ENCODE measurements at regions not wholly inside any gene's neighbourhood (a gene's known extent, or its start where the extent isn't known, plus 50 kb on each side); places are given as distances from the start of the nearest gene placed in this dataset.
A peak's percentile ranks its signal among the peaks of the same experiment; 100 is the strongest.
"Not testable (repeated sequence)": the region's sequence is repeated elsewhere in the genome, so short reads cannot be mapped to it uniquely, and the experiment has no call there.

- DNase-seq (ENCODE audit: low read depth) = no peak
Observed at GRCh38 chr4:18479825-18480224, 458.3 kb upstream of the LCORL start.

GRCh38 chr4:18463987-18464559 is 442.5 kb upstream of the LCORL start:
- no peak for DNase-seq (ENCODE audit: low read depth)

- DNase-seq (ENCODE audit: low read depth) = no peak
Observed at GRCh38 chr4:18458465-18458864, 436.9 kb upstream of the LCORL start.

DNA sequence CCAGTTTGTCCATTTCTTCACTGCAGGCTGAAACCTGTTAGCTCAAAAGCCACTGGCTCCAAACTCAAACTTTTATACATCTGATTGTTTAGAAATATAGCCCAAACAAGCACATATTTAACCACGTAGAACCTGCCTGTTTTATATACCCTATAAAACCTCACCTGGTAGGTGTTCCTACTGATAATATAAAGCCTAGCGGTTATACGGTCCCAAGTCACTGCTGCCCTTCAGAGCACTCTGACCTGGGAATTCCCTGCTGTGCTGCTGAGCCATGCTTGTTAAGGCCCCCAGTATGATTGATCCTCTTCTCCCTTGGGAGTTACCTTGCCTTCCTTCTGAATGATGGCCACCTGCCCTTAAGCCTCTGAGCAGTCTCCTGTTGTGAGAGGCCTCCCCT is 432.8 kb upstream of the LCORL start:
- DNase-seq (ENCODE audit: low read depth) = no peak

GRCh38 chr4:18445110-18445509 is 423.6 kb upstream of the LCORL start:
- no peak for DNase-seq (ENCODE audit: low read depth)

GRCh38 chr4:18444206-18444605 is 422.7 kb upstream of the LCORL start:
- no peak for DNase-seq (ENCODE audit: low read depth)

DNA sequence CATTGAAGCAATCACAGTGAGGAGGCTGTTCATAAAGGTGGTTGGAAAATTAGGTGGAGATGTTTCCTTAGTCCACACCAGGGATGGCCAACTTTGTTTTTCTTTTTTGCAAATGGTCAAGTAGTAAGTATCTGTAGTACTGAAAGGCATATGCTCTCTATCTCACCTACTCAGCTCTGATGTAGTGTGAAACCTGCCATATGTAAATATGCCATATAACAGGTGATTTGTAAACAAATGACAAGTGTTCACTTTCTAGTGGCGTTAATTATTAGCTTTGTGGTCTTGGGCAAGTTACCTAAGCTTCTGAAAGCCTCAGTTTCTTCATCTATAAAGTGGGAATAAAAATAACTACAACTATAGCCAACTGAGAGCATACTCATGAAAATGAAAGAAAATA is 421.4 kb upstream of the LCORL start:
- DNase-seq (ENCODE audit: low read depth) = no peak

DNA sequence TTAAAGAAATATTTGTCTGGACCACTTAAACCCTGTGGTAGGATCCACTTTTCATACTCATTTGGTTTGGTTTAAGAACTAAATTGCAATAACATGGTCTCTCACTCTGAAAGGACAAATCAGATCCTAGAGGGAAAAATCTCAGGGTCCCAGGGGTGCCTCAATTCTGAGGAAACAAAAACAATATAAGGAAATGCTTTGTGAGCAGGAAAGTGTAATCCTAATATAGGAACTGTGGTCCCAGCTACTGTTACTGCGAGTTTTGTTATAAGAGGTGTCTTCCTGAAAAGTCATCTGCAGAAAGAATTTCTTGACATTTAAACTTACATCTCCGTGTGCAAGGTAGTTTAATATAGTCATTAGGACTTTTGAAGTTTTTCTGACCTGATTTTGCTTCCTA is 420.1 kb upstream of the LCORL start:
- no peak for DNase-seq (ENCODE audit: low read depth)

GRCh38 chr4:18441203-18441590 is 419.6 kb upstream of the LCORL start:
- DNase-seq (ENCODE audit: low read depth) = no peak

DNA sequence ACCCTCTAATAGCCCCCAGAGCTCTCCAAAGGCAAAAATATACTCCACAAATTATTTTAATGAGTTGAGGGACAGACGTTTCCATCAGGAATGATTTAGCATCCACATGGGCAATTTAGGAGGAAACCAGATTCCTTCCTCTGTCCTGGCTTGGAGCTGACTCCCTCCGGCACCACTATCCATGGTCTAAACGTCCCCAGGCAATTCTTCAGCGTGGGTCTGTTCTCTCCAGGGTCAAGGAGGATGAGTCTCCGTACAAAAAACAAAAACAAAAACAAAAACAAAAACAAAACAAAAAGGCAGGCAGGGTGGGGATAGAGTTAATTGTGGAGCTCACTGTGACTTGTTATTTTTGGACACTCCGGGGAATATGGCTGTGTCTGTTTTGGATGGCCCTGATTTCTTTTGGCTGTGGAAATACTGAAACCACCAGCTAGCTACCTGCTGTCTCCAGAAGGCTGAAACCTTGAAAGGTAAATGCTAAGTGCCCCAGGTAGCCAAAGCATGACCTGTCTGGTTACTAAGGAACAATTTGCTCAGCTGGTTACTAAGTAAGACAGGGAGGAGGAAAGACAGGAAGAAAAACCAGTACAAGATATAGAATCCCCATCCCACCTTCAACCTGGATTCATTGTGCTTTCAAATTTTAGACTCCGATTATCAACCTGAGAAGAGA is 419.1 kb upstream of the LCORL start:
- no peak for DNase-seq (ENCODE audit: low read depth)

GRCh38 chr4:18439311-18439710 is 417.8 kb upstream of the LCORL start:
- DNase-seq (ENCODE audit: low read depth) = peak; percentile 3

DNA sequence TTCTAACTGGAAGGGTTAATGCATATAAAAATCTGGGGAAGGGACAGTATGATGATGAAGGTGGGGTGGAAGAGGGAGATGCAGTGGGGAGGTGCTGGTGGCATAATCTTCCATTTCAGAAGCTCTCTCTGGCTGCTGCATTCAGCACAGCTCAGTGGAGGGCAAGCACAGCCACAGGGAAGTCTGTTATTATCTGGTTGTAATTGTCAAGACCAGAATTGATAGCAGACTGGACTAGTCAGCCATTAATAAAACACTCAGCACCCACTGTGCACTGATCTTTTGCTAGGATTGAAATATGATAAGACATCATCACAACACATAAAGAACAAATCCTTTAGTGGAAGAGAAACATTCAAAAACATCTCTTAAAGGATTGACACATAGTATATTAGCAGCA is 414.2 kb upstream of the LCORL start:
- DNase-seq (ENCODE audit: low read depth) = no peak

DNA sequence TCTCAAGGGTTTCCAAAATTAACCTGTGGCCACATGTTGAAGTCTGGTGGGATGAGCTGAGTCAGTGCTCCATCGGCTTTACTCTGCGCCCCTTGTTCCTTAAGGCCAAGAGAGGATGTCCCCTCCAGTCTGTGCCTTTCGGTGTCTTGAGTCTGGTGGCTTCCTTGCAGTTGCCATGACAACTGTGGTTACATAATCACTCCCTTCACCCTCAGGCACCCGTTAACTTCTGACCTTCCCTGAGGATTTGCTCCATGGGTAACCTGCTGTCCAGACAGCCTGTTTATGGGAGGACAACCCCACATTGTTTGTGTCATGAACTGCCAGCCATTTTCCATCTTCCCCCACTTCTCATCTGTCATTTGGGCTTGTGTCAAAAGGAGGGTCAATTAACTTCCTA is 401.1 kb upstream of the LCORL start:
- no peak for DNase-seq (ENCODE audit: low read depth)

DNA sequence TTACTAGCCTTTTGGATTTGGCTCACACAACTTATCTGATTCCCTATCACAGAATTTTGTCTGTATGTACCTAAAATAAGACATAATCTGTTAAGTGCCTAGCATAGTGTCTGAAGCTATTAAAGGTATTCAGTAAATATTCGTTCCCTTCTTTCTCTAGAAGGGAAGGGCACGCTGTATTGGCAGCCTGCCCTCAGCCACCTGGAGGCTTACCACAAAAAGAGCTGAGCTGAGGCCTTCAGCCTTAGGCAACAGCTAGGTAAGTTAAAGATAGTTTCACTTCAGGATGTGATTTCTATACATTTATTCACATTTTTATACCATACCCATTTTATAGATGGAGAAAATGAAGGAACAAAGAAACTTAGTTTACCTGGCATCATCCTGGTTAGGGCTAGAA is 400.0 kb upstream of the LCORL start:
- DNase-seq (ENCODE audit: low read depth) = no peak

GRCh38 chr4:18419780-18420179 is 398.2 kb upstream of the LCORL start:
- no peak for DNase-seq (ENCODE audit: low read depth)

DNA sequence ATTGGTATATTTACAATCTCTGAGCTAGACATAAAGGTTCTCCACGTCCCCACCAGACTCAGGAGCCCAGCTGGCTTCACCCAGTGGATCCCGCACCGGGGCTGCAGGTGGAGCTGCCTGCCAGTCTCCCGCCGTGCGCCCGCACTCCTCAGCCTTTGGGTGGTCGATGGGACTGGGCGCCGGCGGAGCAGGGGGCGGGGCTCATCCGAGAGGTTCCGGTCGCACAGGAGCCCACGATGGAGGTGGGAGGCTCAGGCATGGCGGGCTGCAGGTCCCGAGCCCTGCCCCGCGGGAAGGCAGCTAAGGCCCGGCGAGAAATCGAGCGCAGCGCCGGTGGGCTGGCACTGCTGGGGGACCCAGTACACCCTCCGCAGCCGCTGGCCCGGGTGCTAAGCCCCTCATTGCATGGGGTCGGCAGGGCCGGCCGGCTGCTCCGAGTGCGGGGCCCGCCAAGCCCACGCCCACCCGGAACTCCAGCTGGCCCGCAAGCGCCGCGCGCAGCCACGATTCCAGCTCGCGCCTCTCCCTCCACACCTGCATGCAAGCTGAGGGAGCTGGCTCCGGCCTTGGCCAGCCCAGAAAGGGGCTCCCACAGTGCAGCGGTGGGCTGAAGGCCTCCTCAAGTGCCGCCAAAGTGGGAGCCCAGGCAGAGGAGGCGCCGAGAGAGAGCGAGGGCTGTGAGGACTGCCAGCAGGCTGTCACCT is 396.8 kb upstream of the LCORL start:
- not testable (repeated sequence) for DNase-seq (ENCODE audit: low read depth)

DNA sequence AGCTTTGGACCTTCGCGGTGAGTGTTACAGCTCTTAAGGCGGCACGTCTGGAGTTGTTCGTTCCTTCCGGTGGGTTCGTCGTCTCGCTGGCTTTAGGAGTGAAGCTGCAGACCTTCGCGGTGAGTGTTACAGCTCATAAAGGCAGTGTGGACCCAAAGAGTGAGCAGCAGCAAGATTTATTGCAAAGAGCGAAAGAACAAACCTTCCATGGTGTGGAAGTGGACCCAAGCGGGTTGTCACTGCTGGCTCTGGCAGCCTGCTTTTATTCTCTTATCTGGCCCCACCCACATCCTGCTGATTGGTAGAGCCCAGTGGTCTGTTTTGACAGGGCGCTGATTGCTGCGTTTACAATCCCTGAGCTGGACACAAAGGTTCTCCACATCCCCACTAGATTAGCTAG is 396.1 kb upstream of the LCORL start:
- DNase-seq (ENCODE audit: low read depth) = not testable (repeated sequence)

GRCh38 chr4:18406264-18406663 is 384.7 kb upstream of the LCORL start:
- DNase-seq (ENCODE audit: low read depth) = no peak

DNA sequence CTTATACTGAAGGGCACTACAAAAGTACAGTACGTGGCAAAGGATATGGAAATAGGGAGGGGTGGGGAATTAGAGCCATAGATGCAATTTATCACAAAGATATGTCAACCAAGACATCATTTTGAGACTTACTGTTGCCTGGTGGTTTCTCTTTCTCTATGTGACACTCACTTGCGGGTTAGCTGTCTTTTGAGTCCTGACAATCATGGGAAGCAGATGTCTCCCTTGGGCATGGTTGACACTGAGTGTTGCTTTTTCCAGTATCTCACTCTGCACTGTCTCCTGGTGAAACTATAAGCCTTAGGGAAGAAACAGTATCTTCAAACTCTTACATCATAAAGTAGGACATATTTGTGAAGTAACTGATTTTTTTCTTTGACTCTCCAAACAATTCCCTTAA is 383.5 kb upstream of the LCORL start:
- DNase-seq (ENCODE audit: low read depth) = no peak

- DNase-seq (ENCODE audit: low read depth) = no peak
Observed at GRCh38 chr4:18404642-18405041, 383.1 kb upstream of the LCORL start.

DNA sequence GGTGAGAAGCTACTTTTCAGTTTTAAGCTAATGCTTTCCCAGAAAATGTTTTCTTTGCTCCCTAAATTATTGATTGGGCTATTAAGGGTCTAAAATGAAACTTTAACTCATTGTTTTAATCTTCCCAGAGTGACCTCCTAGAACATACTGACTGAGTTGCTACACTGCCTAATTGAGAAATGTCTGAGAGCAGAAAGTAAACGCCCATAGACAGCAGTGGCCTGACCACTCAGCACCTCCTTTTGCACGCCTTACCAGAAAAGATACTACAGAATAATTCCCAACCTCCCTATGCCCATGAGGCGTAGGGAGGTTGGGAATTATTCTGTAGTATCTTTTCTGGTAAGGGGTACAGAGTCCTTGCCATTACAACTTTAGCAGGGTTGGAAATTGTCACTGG is 381.8 kb upstream of the LCORL start:
- no peak for DNase-seq (ENCODE audit: low read depth)

DNA sequence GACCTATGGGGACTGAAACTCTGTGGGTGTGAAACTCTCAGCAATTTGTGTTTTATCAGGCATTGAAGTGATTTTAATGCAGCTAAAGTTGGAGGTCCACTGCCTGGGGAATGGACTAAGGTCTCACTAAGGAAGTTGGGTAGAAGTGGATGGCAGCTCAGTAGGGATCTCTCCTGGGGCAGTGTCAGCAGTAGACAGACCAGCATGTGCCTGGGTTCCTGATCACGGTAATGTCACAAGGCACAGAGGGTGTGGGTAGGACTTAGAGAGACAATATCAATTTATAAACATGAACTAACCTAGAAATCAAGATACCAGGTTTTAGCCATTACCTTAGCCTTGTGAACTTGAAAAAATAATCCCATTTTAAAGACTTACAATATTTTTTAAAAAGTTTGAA is 380.3 kb upstream of the LCORL start:
- DNase-seq (ENCODE audit: low read depth) = no peak

DNA sequence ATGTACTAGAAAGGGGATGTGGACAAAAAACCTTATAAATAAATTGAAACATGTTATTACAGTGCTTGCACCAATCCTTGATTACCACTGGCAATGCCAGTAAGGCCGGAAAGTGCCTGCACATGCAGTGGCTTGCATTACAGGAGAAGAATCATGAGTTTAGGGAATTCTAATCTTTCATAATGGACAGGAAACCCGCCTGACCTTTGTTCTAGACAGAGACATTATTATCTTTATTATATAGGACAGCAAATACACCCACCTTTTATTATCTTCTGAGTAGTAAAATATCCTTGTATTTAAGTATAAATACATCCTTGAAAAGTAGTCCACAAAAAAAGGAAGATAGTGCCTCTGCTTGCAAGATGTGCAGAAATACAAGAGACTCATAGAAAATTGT is 379.9 kb upstream of the LCORL start:
- no peak for DNase-seq (ENCODE audit: low read depth)

DNA sequence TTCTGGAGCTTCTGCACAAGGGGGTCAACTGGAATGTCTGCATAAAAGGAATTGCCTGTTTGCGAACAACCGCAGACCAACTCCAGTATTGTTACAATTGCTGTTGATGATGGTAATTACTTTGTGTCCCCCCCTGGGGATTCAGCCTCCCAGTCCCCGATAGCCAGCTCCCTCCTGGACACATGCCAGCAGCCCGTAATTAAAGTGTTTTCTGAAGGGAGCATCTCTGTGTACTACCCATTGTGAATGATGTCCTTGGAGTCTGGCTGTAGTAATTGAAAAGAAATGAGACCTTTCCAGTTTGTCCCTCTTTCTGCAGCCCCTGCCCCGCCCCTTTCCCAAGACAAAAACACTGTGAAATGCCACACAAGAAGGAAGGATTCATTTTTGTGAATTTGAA is 377.1 kb upstream of the LCORL start:
- peak; percentile 33 for DNase-seq (ENCODE audit: low read depth)
